ENCODE measurements at regions not wholly inside any gene's neighbourhood (a gene's known extent, or its start where the extent isn't known, plus 50 kb on each side); places are given as distances from the start of the nearest gene placed in this dataset.

DNA sequence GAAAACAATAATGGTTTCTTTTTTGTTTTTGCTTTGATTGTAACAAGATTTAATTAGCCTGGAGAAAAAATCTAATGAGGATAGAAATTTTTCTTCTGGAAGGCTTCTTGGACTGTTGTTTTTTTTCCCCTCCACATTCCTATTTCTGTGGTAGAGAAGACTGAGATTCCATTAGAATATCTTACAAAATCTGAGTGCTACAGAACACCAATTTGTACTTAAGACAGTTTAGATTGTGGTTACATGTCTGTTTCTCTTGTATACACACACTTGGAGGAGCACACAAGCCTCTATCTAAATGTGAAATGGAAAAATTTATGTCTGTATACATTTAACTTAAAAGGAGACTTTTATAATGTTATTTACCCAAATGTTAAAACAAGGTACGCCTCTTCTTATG lies 176.9 kb upstream of the ARSJ start:
- no peaks in the 10 kb centered on the region for H3F3A ChIP-seq (ENCODE audit: insufficient read depth, low read length, poor library complexity, severe bottlenecking)
- no peak overlapping the region for H3K9ac ChIP-seq (ENCODE audit: low read length)
- no peak overlapping the region for H3K4me2 ChIP-seq (ENCODE audit: low read length)
- H3K9me2 ChIP-seq (ENCODE audit: insufficient read depth, low read length): no peaks in the 10 kb centered on the region
- no peaks in the 10 kb centered on the region for H3K27me3 ChIP-seq (ENCODE audit: insufficient read depth, low read depth, low read length)
- H3K4me3 ChIP-seq (ENCODE audit: low read length): no peak overlapping the region
- H3K9me3 ChIP-seq (ENCODE audit: low read length): no peaks in the 10 kb centered on the region
- no peaks in the 10 kb centered on the region for H4K20me1 ChIP-seq (ENCODE audit: insufficient read depth)
- TF ChIP-seq, protein P1, sequence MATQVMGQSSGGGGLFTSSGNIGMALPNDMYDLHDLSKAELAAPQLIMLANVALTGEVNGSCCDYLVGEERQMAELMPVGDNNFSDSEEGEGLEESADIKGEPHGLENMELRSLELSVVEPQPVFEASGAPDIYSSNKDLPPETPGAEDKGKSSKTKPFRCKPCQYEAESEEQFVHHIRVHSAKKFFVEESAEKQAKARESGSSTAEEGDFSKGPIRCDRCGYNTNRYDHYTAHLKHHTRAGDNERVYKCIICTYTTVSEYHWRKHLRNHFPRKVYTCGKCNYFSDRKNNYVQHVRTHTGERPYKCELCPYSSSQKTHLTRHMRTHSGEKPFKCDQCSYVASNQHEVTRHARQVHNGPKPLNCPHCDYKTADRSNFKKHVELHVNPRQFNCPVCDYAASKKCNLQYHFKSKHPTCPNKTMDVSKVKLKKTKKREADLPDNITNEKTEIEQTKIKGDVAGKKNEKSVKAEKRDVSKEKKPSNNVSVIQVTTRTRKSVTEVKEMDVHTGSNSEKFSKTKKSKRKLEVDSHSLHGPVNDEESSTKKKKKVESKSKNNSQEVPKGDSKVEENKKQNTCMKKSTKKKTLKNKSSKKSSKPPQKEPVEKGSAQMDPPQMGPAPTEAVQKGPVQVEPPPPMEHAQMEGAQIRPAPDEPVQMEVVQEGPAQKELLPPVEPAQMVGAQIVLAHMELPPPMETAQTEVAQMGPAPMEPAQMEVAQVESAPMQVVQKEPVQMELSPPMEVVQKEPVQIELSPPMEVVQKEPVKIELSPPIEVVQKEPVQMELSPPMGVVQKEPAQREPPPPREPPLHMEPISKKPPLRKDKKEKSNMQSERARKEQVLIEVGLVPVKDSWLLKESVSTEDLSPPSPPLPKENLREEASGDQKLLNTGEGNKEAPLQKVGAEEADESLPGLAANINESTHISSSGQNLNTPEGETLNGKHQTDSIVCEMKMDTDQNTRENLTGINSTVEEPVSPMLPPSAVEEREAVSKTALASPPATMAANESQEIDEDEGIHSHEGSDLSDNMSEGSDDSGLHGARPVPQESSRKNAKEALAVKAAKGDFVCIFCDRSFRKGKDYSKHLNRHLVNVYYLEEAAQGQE (IDR thresholded peaks at IDR 0.05; ENCODE audit: borderline replicate concordance): no peak
- TF ChIP-seq SMC3 (conservative IDR thresholded peaks at IDR 0.05; ENCODE audit: poor library complexity) (no peak), EZH2 (IDR thresholded peaks at IDR 0.05; ENCODE audit: borderline replicate concordance, insufficient read depth, low read length, poor library complexity, severe bottlenecking) (no peak), MXI1 (conservative IDR thresholded peaks at IDR 0.05; ENCODE audit: poor library complexity, severe bottlenecking) (no peak)
- no peak overlapping the region for H2AFZ ChIP-seq (ENCODE audit: low read depth, low read length)
- H3K27ac ChIP-seq (ENCODE audit: low read length): no peak overlapping the region
- no peaks in the 10 kb centered on the region for H3K36me3 ChIP-seq (ENCODE audit: insufficient read depth, low read length)
- no peaks in the 10 kb centered on the region for H3K79me2 ChIP-seq (replicated peaks; ENCODE audit: insufficient read depth, low read length)

DNA sequence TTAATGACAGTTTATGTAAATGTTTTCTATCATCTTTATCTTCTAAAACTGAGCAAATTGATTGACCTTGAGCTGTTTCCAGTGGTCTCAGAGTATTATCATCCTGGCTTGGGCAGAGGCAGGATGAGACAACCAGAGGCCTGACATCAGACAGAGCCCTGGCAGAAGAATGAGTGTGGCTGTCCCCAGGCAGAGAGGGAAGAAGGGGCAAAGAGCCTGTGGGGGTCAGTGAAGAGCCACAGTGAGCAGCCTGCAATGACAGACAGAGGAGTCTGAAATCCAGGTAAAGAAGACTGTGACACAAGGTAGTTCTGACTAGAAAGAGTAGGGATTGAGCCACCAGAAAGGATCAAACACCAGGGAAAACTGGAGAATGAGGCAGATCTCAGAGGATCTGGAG lies 182.4 kb upstream of the ARSJ start:
- H3K9me2 ChIP-seq (ENCODE audit: insufficient read depth, low read length): no peaks in the 10 kb centered on the region
- no peak overlapping the region for H3K4me3 ChIP-seq (ENCODE audit: low read length)
- H3K36me3 ChIP-seq (ENCODE audit: insufficient read depth, low read length): no peaks in the 10 kb centered on the region
- H3K79me2 ChIP-seq (replicated peaks; ENCODE audit: insufficient read depth, low read length): no peaks in the 10 kb centered on the region
- H3K27ac ChIP-seq (ENCODE audit: low read length): no peak overlapping the region
- no peaks in the 10 kb centered on the region for H3K27me3 ChIP-seq (ENCODE audit: insufficient read depth, low read depth, low read length)
- H3K9ac ChIP-seq (ENCODE audit: low read length): no peak overlapping the region
- no peak overlapping the region for H2AFZ ChIP-seq (ENCODE audit: low read depth, low read length)
- H3F3A ChIP-seq (ENCODE audit: insufficient read depth, low read length, poor library complexity, severe bottlenecking): no peaks in the 10 kb centered on the region
- TF ChIP-seq SMC3 (conservative IDR thresholded peaks at IDR 0.05; ENCODE audit: poor library complexity): no peak
- TF ChIP-seq TAF1 (IDR thresholded peaks at IDR 0.05; ENCODE audit: low read depth): no peak
- TF ChIP-seq EZH2 (IDR thresholded peaks at IDR 0.05; ENCODE audit: borderline replicate concordance, insufficient read depth, low read length, poor library complexity, severe bottlenecking): no peak
- TF ChIP-seq EP300 (conservative IDR thresholded peaks at IDR 0.05; ENCODE audit: poor library complexity, severe bottlenecking): no peak
- no peak for TF ChIP-seq MXI1 (conservative IDR thresholded peaks at IDR 0.05; ENCODE audit: poor library complexity, severe bottlenecking)
- TF ChIP-seq RAD21 (conservative IDR thresholded peaks at IDR 0.05): no peak
- TF ChIP-seq, protein P1 (IDR thresholded peaks at IDR 0.05; ENCODE audit: borderline replicate concordance): no peak
- TF ChIP-seq, protein P2, sequence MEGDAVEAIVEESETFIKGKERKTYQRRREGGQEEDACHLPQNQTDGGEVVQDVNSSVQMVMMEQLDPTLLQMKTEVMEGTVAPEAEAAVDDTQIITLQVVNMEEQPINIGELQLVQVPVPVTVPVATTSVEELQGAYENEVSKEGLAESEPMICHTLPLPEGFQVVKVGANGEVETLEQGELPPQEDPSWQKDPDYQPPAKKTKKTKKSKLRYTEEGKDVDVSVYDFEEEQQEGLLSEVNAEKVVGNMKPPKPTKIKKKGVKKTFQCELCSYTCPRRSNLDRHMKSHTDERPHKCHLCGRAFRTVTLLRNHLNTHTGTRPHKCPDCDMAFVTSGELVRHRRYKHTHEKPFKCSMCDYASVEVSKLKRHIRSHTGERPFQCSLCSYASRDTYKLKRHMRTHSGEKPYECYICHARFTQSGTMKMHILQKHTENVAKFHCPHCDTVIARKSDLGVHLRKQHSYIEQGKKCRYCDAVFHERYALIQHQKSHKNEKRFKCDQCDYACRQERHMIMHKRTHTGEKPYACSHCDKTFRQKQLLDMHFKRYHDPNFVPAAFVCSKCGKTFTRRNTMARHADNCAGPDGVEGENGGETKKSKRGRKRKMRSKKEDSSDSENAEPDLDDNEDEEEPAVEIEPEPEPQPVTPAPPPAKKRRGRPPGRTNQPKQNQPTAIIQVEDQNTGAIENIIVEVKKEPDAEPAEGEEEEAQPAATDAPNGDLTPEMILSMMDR (IDR thresholded peaks at IDR 0.05; ENCODE audit: poor library complexity, severe bottlenecking): no peak
- no peak for TF ChIP-seq POLR2AphosphoS5 (IDR thresholded peaks at IDR 0.05)
- no peaks in the 10 kb centered on the region for H3K9me3 ChIP-seq (ENCODE audit: low read length)
- H4K20me1 ChIP-seq (ENCODE audit: insufficient read depth): no peaks in the 10 kb centered on the region
- no peak overlapping the region for H3K4me2 ChIP-seq (ENCODE audit: low read length)
